H9 (cell line): ENCODE measurements at regions not wholly inside any gene's neighbourhood (a gene's known extent, or its start where the extent isn't known, plus 50 kb on each side); places are given as distances from the start of the nearest gene placed in this dataset.

ENCODE experiments used
- DNase-seq: peaks from one replicate; pipeline ENCODE4 v3.0.0-alpha.2; 2017
- H2AFZ ChIP-seq: one replicate; pipeline ENCODE4 v1.6.1; 2013; ENCODE audit warnings: mild to moderate bottlenecking, low read length, control low read depth, moderate library complexity
- H2AK5ac ChIP-seq: 2 replicates; pipeline ENCODE4 v1.6.1; 2013; ENCODE audit warnings: low read length, control low read depth, mixed read lengths; ENCODE audit not compliant: insufficient read length
- H2BK120ac ChIP-seq: one replicate; pipeline ENCODE4 v1.6.1; 2013; ENCODE audit warnings: low read depth, mild to moderate bottlenecking, low read length, control low read depth, inconsistent platforms; ENCODE audit not compliant: poor library complexity, severe bottlenecking
- H2BK12ac ChIP-seq: 2 replicates; pipeline ENCODE4 v1.6.1; 2013; ENCODE audit warnings: low read length, control low read depth, mixed read lengths, low read depth; ENCODE audit not compliant: insufficient read length
- H2BK15ac ChIP-seq: 2 replicates; pipeline ENCODE4 v1.6.1; 2013; ENCODE audit warnings: low read depth, low read length, control low read depth
- H2BK20ac ChIP-seq: one replicate; pipeline ENCODE4 v1.6.1; 2013; ENCODE audit warnings: low read depth, mild to moderate bottlenecking, low read length, control low read depth, inconsistent platforms; ENCODE audit not compliant: poor library complexity, severe bottlenecking
- H2BK5ac ChIP-seq: 2 replicates; pipeline ENCODE4 v1.6.1; 2013; ENCODE audit warnings: low read length, control low read depth, mixed read lengths; ENCODE audit not compliant: insufficient read length
- H3K14ac ChIP-seq: 2 replicates; pipeline ENCODE4 v1.6.1; 2013; ENCODE audit warnings: low read length, control low read depth; ENCODE audit not compliant: insufficient read depth
- H3K18ac ChIP-seq: 2 replicates; pipeline ENCODE4 v1.6.1; 2013; ENCODE audit warnings: low read depth, mild to moderate bottlenecking, mixed read lengths, low read length, control low read depth; ENCODE audit not compliant: insufficient read length
- H3K23ac ChIP-seq: 2 replicates; pipeline ENCODE4 v1.6.1; 2013; ENCODE audit warnings: low read length, control low read depth, mixed read lengths, low read depth; ENCODE audit not compliant: insufficient read length
- H3K23me2 ChIP-seq: 2 replicates; pipeline ENCODE4 v1.6.1; 2013; ENCODE audit warnings: low read depth, mild to moderate bottlenecking, mixed read lengths, low read length, control low read depth; ENCODE audit not compliant: insufficient read length, poor library complexity, severe bottlenecking
- H3K27ac ChIP-seq: 2 replicates; pipeline ENCODE4 v1.5.1; 2013; ENCODE audit warnings: low read length, control low read depth, mixed read lengths, low read depth; ENCODE audit not compliant: insufficient read length
- H3K27me3 ChIP-seq: 2 replicates; pipeline ENCODE4 v1.6.1; 2013; ENCODE audit warnings: low read length, control low read depth, inconsistent platforms; ENCODE audit not compliant: insufficient read depth
- H3K4ac ChIP-seq: 2 replicates; pipeline ENCODE4 v1.6.1; 2013; ENCODE audit warnings: low read depth, mild to moderate bottlenecking, control low read depth, inconsistent platforms, low read length, moderate library complexity
- H3K4me1 ChIP-seq: 2 replicates; pipeline ENCODE4 v1.6.1; 2013; ENCODE audit warnings: low read length, control low read depth, inconsistent platforms; ENCODE audit not compliant: insufficient read depth
- H3K4me2 ChIP-seq: 2 replicates; pipeline ENCODE4 v1.6.1; 2013; ENCODE audit warnings: low read length, control low read depth, mixed read lengths; ENCODE audit not compliant: insufficient read length, insufficient read depth
- H3K56ac ChIP-seq: 2 replicates; pipeline ENCODE4 v1.6.1; 2013; ENCODE audit warnings: low read depth, mild to moderate bottlenecking, mixed read lengths, low read length, control low read depth; ENCODE audit not compliant: insufficient read length
- H3K79me1 ChIP-seq: 2 replicates; pipeline ENCODE4 v1.6.1; 2013; ENCODE audit warnings: low read depth, mild to moderate bottlenecking, moderate library complexity, low read length, control low read depth, inconsistent platforms; ENCODE audit not compliant: insufficient read depth, poor library complexity, severe bottlenecking
- H3K79me2 ChIP-seq: 2 replicates; pipeline ENCODE4 v1.6.1; 2013; ENCODE audit warnings: low read length, control low read depth, inconsistent platforms; ENCODE audit not compliant: insufficient read depth
- H3K9ac ChIP-seq: 2 replicates; pipeline ENCODE4 v1.6.1; 2013; ENCODE audit warnings: low read length, control low read depth, mixed read lengths; ENCODE audit not compliant: insufficient read length; ENCODE audit errors: extremely low read depth
- H3K9me3 ChIP-seq: one replicate; pipeline ENCODE4 v1.6.1; 2013; ENCODE audit warnings: low read depth, low read length, inconsistent platforms; ENCODE audit not compliant: control insufficient read depth
- H3T11ph ChIP-seq: one replicate; pipeline ENCODE4 v1.6.1; 2013; ENCODE audit warnings: mild to moderate bottlenecking, low read length, control low read depth, inconsistent platforms
- H4K20me1 ChIP-seq: one replicate; pipeline ENCODE4 v1.6.1; 2013; ENCODE audit not compliant: control insufficient read depth, insufficient read length, insufficient read depth
- H4K5ac ChIP-seq: 2 replicates; pipeline ENCODE4 v1.6.1; 2013; ENCODE audit warnings: low read depth, mild to moderate bottlenecking, mixed read lengths, low read length, control low read depth; ENCODE audit not compliant: insufficient read length
- H4K8ac ChIP-seq: replicated peaks from 2 replicates; pipeline ENCODE4 v1.6.1; 2013; ENCODE audit warnings: low read length, control low read depth, mixed read lengths, low read depth; ENCODE audit not compliant: insufficient read length
- H4K91ac ChIP-seq: 2 replicates; pipeline ENCODE4 v1.6.1; 2013; ENCODE audit warnings: low read depth, mild to moderate bottlenecking, moderate library complexity, mixed read lengths, low read length, control low read depth; ENCODE audit not compliant: insufficient read length
- H3K27ac Mint-ChIP-seq, 3 experiments: 2 replicates in 2 of 3; 3 replicates in 1 of 3; pipeline ENCODE4 v1.8.0; 2020 to 2021; ENCODE audit warnings: mixed read lengths in 3 of 3, mild to moderate bottlenecking in 1 of 3, moderate library complexity in 1 of 3
- H3K27me3 Mint-ChIP-seq: 2 replicates; pipeline ENCODE4 v1.8.0; 2021; ENCODE audit warnings: low read depth, mild to moderate bottlenecking, moderate library complexity, mixed read lengths
- H3K36me3 Mint-ChIP-seq, 3 experiments: 2 replicates in 2 of 3; 3 replicates in 1 of 3; pipeline ENCODE4 v1.8.0; 2020 to 2021; ENCODE audit warnings: low read depth in 3 of 3, mixed read lengths in 3 of 3; ENCODE audit not compliant: insufficient read depth in 1 of 3
- H3K4me1 Mint-ChIP-seq, 2 experiments: 2 replicates each; pipeline ENCODE4 v1.8.0; 2020; ENCODE audit warnings: mixed read lengths in 2 of 2
- H3K4me3 Mint-ChIP-seq, 2 experiments: 2 replicates in 1 of 2; 3 replicates in 1 of 2; pipeline ENCODE4 v1.8.0; 2020 to 2021; ENCODE audit warnings: mild to moderate bottlenecking in 2 of 2, mixed read lengths in 2 of 2, moderate library complexity in 1 of 2
- H3K9me3 Mint-ChIP-seq, 2 experiments: 2 replicates in 1 of 2; 3 replicates in 1 of 2; pipeline ENCODE4 v1.8.0; 2020; ENCODE audit warnings: mild to moderate bottlenecking in 2 of 2, mixed read lengths in 2 of 2, moderate library complexity in 1 of 2
- WGBS: extraction: QIAGEN DNeasy Blood & Tissue Kit; methylation state at CpG from one replicate; pipeline ENCODE4 v1.1.7; 2013; ENCODE audit warnings: missing lambda C conversion rate, low lambda C conversion rate, mixed read lengths; ENCODE audit not compliant: insufficient read length; ENCODE audit errors: extremely low coverage; 5-methylcytosine and 5-hydroxymethylcytosine counted together
- TF ChIP-seq, protein P1 (sequence below): fragments of 200-600 bp; sonication (generic); conservative IDR thresholded peaks from 3 replicates; pipeline ENCODE4 v1.8.0; 2021; ENCODE audit warnings: antibody characterized with exemption, mild to moderate bottlenecking

DNA sequence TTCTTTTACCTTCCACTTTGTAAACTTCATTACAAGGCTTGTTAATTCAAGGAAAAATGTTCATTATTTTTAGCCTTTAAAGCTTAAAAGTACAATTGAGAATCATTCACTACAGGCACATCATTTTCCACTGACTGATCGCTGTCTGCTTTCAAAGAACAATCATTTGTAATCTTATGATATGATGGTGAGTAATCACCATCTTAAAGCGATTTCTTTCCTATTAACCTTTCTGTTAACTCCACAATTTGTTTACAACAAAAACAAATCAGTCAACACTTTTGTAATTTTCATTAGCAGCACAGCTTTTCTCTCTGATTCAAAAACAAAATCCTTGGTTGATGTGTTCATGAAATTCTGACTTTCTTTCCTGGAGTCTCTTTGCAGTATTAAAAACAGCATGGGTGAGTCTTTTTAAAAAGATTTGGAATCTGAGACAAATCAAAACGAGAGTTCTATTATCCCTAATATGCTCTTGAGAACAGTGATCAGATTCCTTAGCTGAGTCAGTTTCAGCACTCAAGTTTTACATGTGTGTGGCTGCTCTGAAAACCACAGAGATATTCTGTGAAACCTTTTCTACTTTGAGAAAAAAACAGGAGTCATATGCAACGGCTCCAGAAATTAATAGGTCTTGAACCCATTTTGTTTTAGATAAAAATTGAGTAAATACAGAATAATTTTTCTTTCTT lies 145.8 kb upstream of the TMPRSS15 start:
- Histone ChIP-seq H3K18ac (no peak overlapping the region), H3K4me2 (no peak overlapping the region), H4K91ac (no peak overlapping the region), H3K14ac (no peak overlapping the region), H3K4ac (no peak overlapping the region), H4K5ac (no peak overlapping the region), H3K9me3 (no peaks in the 10 kb centered on the region), H2BK20ac (no peak overlapping the region), H2BK15ac (no peak overlapping the region), H3K79me1 (no peaks in the 10 kb centered on the region), H3K23me2 (no peaks in the 10 kb centered on the region), H3K27me3 (no peaks in the 10 kb centered on the region), H2BK12ac (no peak overlapping the region), H2BK5ac (no peak overlapping the region), H3K27ac (no peak overlapping the region), H3K79me2 (no peaks in the 10 kb centered on the region), H3K9ac (no peak overlapping the region), H3K56ac (no peak overlapping the region), H3K4me1 (no peaks in the 10 kb centered on the region), H2AFZ (no peak overlapping the region), H3T11ph (no peak overlapping the region), H2AK5ac (no peak overlapping the region), H4K8ac (no peak overlapping the region), H4K20me1 (no peaks in the 10 kb centered on the region), H2BK120ac (no peak overlapping the region), H3K23ac (no peak overlapping the region)
- no peak overlapping the region for H3K4me3 Mint-ChIP-seq
- H3K27ac Mint-ChIP-seq, result no peak overlapping the region
- no peaks in the 10 kb centered on the region for H3K9me3 Mint-ChIP-seq
- peaks cover 0 to 4% of the 10 kb centered on the region in 2 experiments; a peak in 1 of 4 replicates for H3K4me1 Mint-ChIP-seq
- H3K27me3 Mint-ChIP-seq, result no peaks in the 10 kb centered on the region
- TF ChIP-seq, protein P1, sequence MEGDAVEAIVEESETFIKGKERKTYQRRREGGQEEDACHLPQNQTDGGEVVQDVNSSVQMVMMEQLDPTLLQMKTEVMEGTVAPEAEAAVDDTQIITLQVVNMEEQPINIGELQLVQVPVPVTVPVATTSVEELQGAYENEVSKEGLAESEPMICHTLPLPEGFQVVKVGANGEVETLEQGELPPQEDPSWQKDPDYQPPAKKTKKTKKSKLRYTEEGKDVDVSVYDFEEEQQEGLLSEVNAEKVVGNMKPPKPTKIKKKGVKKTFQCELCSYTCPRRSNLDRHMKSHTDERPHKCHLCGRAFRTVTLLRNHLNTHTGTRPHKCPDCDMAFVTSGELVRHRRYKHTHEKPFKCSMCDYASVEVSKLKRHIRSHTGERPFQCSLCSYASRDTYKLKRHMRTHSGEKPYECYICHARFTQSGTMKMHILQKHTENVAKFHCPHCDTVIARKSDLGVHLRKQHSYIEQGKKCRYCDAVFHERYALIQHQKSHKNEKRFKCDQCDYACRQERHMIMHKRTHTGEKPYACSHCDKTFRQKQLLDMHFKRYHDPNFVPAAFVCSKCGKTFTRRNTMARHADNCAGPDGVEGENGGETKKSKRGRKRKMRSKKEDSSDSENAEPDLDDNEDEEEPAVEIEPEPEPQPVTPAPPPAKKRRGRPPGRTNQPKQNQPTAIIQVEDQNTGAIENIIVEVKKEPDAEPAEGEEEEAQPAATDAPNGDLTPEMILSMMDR, result no peak
- WGBS, result no CpG with 5 or more reads among the region's 4 CpGs
- H3K36me3 Mint-ChIP-seq, result no peaks in the 10 kb centered on the region
- no peak for DNase-seq
